H9 (cell line): ENCODE measurements at regions not wholly inside any gene's neighbourhood (a gene's known extent, or its start where the extent isn't known, plus 50 kb on each side); places are given as distances from the start of the nearest gene placed in this dataset.

Experiments
- DNase-seq: peaks from one replicate; pipeline ENCODE4 v3.0.0-alpha.2; 2017
- H2AFZ ChIP-seq: one replicate; pipeline ENCODE4 v1.6.1; 2013; ENCODE audit warnings: mild to moderate bottlenecking, low read length, control low read depth, moderate library complexity
- H2AK5ac ChIP-seq: 2 replicates; pipeline ENCODE4 v1.6.1; 2013; ENCODE audit warnings: low read length, control low read depth, mixed read lengths; ENCODE audit not compliant: insufficient read length
- H2BK120ac ChIP-seq: one replicate; pipeline ENCODE4 v1.6.1; 2013; ENCODE audit warnings: low read depth, mild to moderate bottlenecking, low read length, control low read depth, inconsistent platforms; ENCODE audit not compliant: poor library complexity, severe bottlenecking
- H2BK12ac ChIP-seq: 2 replicates; pipeline ENCODE4 v1.6.1; 2013; ENCODE audit warnings: low read length, control low read depth, mixed read lengths, low read depth; ENCODE audit not compliant: insufficient read length
- H2BK15ac ChIP-seq: 2 replicates; pipeline ENCODE4 v1.6.1; 2013; ENCODE audit warnings: low read depth, low read length, control low read depth
- H2BK20ac ChIP-seq: one replicate; pipeline ENCODE4 v1.6.1; 2013; ENCODE audit warnings: low read depth, mild to moderate bottlenecking, low read length, control low read depth, inconsistent platforms; ENCODE audit not compliant: poor library complexity, severe bottlenecking
- H2BK5ac ChIP-seq: 2 replicates; pipeline ENCODE4 v1.6.1; 2013; ENCODE audit warnings: low read length, control low read depth, mixed read lengths; ENCODE audit not compliant: insufficient read length
- H3K14ac ChIP-seq: 2 replicates; pipeline ENCODE4 v1.6.1; 2013; ENCODE audit warnings: low read length, control low read depth; ENCODE audit not compliant: insufficient read depth
- H3K18ac ChIP-seq: 2 replicates; pipeline ENCODE4 v1.6.1; 2013; ENCODE audit warnings: low read depth, mild to moderate bottlenecking, mixed read lengths, low read length, control low read depth; ENCODE audit not compliant: insufficient read length
- H3K23ac ChIP-seq: 2 replicates; pipeline ENCODE4 v1.6.1; 2013; ENCODE audit warnings: low read length, control low read depth, mixed read lengths, low read depth; ENCODE audit not compliant: insufficient read length
- H3K23me2 ChIP-seq: 2 replicates; pipeline ENCODE4 v1.6.1; 2013; ENCODE audit warnings: low read depth, mild to moderate bottlenecking, mixed read lengths, low read length, control low read depth; ENCODE audit not compliant: insufficient read length, poor library complexity, severe bottlenecking
- H3K27ac ChIP-seq: 2 replicates; pipeline ENCODE4 v1.5.1; 2013; ENCODE audit warnings: low read length, control low read depth, mixed read lengths, low read depth; ENCODE audit not compliant: insufficient read length
- H3K27me3 ChIP-seq: 2 replicates; pipeline ENCODE4 v1.6.1; 2013; ENCODE audit warnings: low read length, control low read depth, inconsistent platforms; ENCODE audit not compliant: insufficient read depth
- H3K4ac ChIP-seq: 2 replicates; pipeline ENCODE4 v1.6.1; 2013; ENCODE audit warnings: low read depth, mild to moderate bottlenecking, control low read depth, inconsistent platforms, low read length, moderate library complexity
- H3K4me1 ChIP-seq: 2 replicates; pipeline ENCODE4 v1.6.1; 2013; ENCODE audit warnings: low read length, control low read depth, inconsistent platforms; ENCODE audit not compliant: insufficient read depth
- H3K4me2 ChIP-seq: 2 replicates; pipeline ENCODE4 v1.6.1; 2013; ENCODE audit warnings: low read length, control low read depth, mixed read lengths; ENCODE audit not compliant: insufficient read length, insufficient read depth
- H3K56ac ChIP-seq: 2 replicates; pipeline ENCODE4 v1.6.1; 2013; ENCODE audit warnings: low read depth, mild to moderate bottlenecking, mixed read lengths, low read length, control low read depth; ENCODE audit not compliant: insufficient read length
- H3K79me1 ChIP-seq: 2 replicates; pipeline ENCODE4 v1.6.1; 2013; ENCODE audit warnings: low read depth, mild to moderate bottlenecking, moderate library complexity, low read length, control low read depth, inconsistent platforms; ENCODE audit not compliant: insufficient read depth, poor library complexity, severe bottlenecking
- H3K79me2 ChIP-seq: 2 replicates; pipeline ENCODE4 v1.6.1; 2013; ENCODE audit warnings: low read length, control low read depth, inconsistent platforms; ENCODE audit not compliant: insufficient read depth
- H3K9ac ChIP-seq: 2 replicates; pipeline ENCODE4 v1.6.1; 2013; ENCODE audit warnings: low read length, control low read depth, mixed read lengths; ENCODE audit not compliant: insufficient read length; ENCODE audit errors: extremely low read depth
- H3K9me3 ChIP-seq: one replicate; pipeline ENCODE4 v1.6.1; 2013; ENCODE audit warnings: low read depth, low read length, inconsistent platforms; ENCODE audit not compliant: control insufficient read depth
- H3T11ph ChIP-seq: one replicate; pipeline ENCODE4 v1.6.1; 2013; ENCODE audit warnings: mild to moderate bottlenecking, low read length, control low read depth, inconsistent platforms
- H4K20me1 ChIP-seq: one replicate; pipeline ENCODE4 v1.6.1; 2013; ENCODE audit not compliant: control insufficient read depth, insufficient read length, insufficient read depth
- H4K5ac ChIP-seq: 2 replicates; pipeline ENCODE4 v1.6.1; 2013; ENCODE audit warnings: low read depth, mild to moderate bottlenecking, mixed read lengths, low read length, control low read depth; ENCODE audit not compliant: insufficient read length
- H4K8ac ChIP-seq: replicated peaks from 2 replicates; pipeline ENCODE4 v1.6.1; 2013; ENCODE audit warnings: low read length, control low read depth, mixed read lengths, low read depth; ENCODE audit not compliant: insufficient read length
- H4K91ac ChIP-seq: 2 replicates; pipeline ENCODE4 v1.6.1; 2013; ENCODE audit warnings: low read depth, mild to moderate bottlenecking, moderate library complexity, mixed read lengths, low read length, control low read depth; ENCODE audit not compliant: insufficient read length
- H3K27ac Mint-ChIP-seq, 3 experiments: 2 replicates in 2 of 3; 3 replicates in 1 of 3; pipeline ENCODE4 v1.8.0; 2020 to 2021; ENCODE audit warnings: mixed read lengths in 3 of 3, mild to moderate bottlenecking in 1 of 3, moderate library complexity in 1 of 3
- H3K27me3 Mint-ChIP-seq: 2 replicates; pipeline ENCODE4 v1.8.0; 2021; ENCODE audit warnings: low read depth, mild to moderate bottlenecking, moderate library complexity, mixed read lengths
- H3K36me3 Mint-ChIP-seq, 3 experiments: 2 replicates in 2 of 3; 3 replicates in 1 of 3; pipeline ENCODE4 v1.8.0; 2020 to 2021; ENCODE audit warnings: low read depth in 3 of 3, mixed read lengths in 3 of 3; ENCODE audit not compliant: insufficient read depth in 1 of 3
- H3K4me1 Mint-ChIP-seq, 2 experiments: 2 replicates each; pipeline ENCODE4 v1.8.0; 2020; ENCODE audit warnings: mixed read lengths in 2 of 2
- H3K4me3 Mint-ChIP-seq, 2 experiments: 2 replicates in 1 of 2; 3 replicates in 1 of 2; pipeline ENCODE4 v1.8.0; 2020 to 2021; ENCODE audit warnings: mild to moderate bottlenecking in 2 of 2, mixed read lengths in 2 of 2, moderate library complexity in 1 of 2
- H3K9me3 Mint-ChIP-seq, 2 experiments: 2 replicates in 1 of 2; 3 replicates in 1 of 2; pipeline ENCODE4 v1.8.0; 2020; ENCODE audit warnings: mild to moderate bottlenecking in 2 of 2, mixed read lengths in 2 of 2, moderate library complexity in 1 of 2
- CTCF ChIP-seq: fragments of 200-600 bp; sonication (generic); conservative IDR thresholded peaks from 3 replicates; pipeline ENCODE4 v1.8.0; 2021; ENCODE audit warnings: antibody characterized with exemption, mild to moderate bottlenecking
- WGBS: extraction: QIAGEN DNeasy Blood & Tissue Kit; methylation state at CpG from one replicate; pipeline ENCODE4 v1.1.7; 2013; ENCODE audit warnings: missing lambda C conversion rate, low lambda C conversion rate, mixed read lengths; ENCODE audit not compliant: insufficient read length; ENCODE audit errors: extremely low coverage; 5-methylcytosine and 5-hydroxymethylcytosine counted together

DNA sequence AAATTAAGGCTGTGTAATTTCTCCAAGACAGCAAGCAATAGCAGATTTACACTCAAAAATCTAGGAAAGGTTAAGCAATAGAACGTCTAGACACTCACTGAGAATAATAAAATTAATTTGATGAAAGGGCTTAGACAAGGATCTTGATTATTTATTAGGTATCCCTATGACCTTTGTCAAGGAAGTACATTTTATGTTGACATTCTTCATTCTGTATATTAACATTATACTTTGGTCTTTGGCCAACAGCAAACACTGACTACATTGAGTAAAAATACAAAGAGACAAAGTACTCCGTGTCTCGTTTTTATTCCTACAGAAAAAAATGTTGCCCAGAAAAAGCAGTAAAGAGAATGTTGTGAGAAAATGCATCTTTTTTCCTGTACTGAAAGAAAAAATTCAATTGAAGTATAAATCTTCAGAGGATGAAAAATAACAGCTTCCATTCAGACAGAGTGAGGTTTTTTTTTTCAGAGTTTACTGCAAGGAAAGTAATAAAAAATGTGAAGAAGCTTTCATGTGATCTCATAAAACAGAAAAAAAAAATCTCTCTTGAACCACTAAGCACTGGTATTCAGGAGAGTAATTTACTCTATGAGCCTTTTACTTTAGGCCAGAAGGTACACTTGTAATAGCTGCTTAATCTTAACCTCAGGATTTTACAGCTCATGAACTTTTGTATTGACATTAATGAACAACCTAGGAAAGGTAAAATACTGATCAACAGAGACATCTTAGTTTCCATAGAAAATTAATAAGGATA lies 605.0 kb downstream of the FSCB start:
- no peak overlapping the region for H3K23ac ChIP-seq
- no peak overlapping the region for H4K5ac ChIP-seq
- no peak overlapping the region for H3K4ac ChIP-seq
- no peak overlapping the region for H2BK15ac ChIP-seq
- TF ChIP-seq CTCF = no peak
- H3K27ac ChIP-seq = no peak overlapping the region
- WGBS = no CpG with 5 or more reads among the region's 3 CpGs
- H2BK5ac ChIP-seq = no peak overlapping the region
- H3K27ac Mint-ChIP-seq = no peak overlapping the region
- H4K8ac ChIP-seq = no peak overlapping the region
- no peaks in the 10 kb centered on the region; a peak in 3 of 7 replicates for H3K36me3 Mint-ChIP-seq
- no peak overlapping the region for H3K4me3 Mint-ChIP-seq
- H3T11ph ChIP-seq = no peak overlapping the region
- H4K20me1 ChIP-seq = no peaks in the 10 kb centered on the region
- no peak overlapping the region for H2BK12ac ChIP-seq
- no peak overlapping the region for H2AFZ ChIP-seq
- peaks cover 2% of the 10 kb centered on the region; the same call in 1 of the 2 replicates for H3K4me1 ChIP-seq
- no peak overlapping the region for H2BK120ac ChIP-seq
- no peak overlapping the region for H3K4me2 ChIP-seq
- H3K4me1 Mint-ChIP-seq = peaks cover 4 to 5% of the 10 kb centered on the region in 2 experiments
- H2BK20ac ChIP-seq = no peak overlapping the region
- no peak overlapping the region for H3K14ac ChIP-seq
- no peaks in the 10 kb centered on the region for H3K79me2 ChIP-seq
- H4K91ac ChIP-seq = no peak overlapping the region
- no peak overlapping the region for H2AK5ac ChIP-seq
- no peak for DNase-seq
- H3K23me2 ChIP-seq = no peaks in the 10 kb centered on the region
- H3K56ac ChIP-seq = no peak overlapping the region
- no peaks in the 10 kb centered on the region for H3K9me3 ChIP-seq
- peaks cover 0 to 5% of the 10 kb centered on the region in 2 experiments; a peak in 2 of 5 replicates for H3K9me3 Mint-ChIP-seq
- no peaks in the 10 kb centered on the region for H3K27me3 ChIP-seq
- no peaks in the 10 kb centered on the region for H3K79me1 ChIP-seq
- no peak overlapping the region for H3K18ac ChIP-seq
- H3K9ac ChIP-seq = no peak overlapping the region
- no peaks in the 10 kb centered on the region for H3K27me3 Mint-ChIP-seq
